Loucy (cell line): ENCODE measurements at regions not wholly inside any gene's neighbourhood (a gene's known extent, or its start where the extent isn't known, plus 50 kb on each side); places are given as distances from the start of the nearest gene placed in this dataset.

Experiments used
- EZH2phosphoT487 ChIP-seq: fragments of 200-600 bp; IDR thresholded peaks from 2 replicates; pipeline ENCODE4 v1.6.1; 2018; ENCODE audit warnings: antibody characterized with exemption, mild to moderate bottlenecking, moderate library complexity, borderline replicate concordance
- TF ChIP-seq, protein P1 (sequence below): fragments of 200-600 bp; sonication (generic); conservative IDR thresholded peaks from 2 replicates; pipeline ENCODE4 v1.5.1; 2014; ENCODE audit warnings: mild to moderate bottlenecking, antibody characterized with exemption, low read length

DNA sequence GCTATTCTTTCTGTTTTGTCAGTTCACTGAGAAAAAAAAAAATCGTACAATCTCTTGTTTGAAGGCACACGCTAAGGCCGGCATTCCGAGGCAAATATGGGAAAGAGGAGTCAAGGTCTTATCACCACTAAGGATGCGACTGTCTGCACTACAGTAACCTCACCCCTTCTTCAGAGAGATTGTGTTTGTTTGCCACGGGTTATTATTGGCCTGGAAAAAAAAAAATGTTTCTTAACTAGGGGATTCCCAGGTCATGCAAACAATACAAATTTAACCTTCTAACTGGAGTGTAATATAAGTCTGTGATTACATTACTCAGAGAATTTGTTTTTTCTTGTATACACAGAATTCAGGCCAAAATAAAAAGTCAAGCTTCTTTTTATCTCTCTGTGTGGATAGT, 168.3 kb downstream of the TMA16 start:
- TF ChIP-seq, protein P1, sequence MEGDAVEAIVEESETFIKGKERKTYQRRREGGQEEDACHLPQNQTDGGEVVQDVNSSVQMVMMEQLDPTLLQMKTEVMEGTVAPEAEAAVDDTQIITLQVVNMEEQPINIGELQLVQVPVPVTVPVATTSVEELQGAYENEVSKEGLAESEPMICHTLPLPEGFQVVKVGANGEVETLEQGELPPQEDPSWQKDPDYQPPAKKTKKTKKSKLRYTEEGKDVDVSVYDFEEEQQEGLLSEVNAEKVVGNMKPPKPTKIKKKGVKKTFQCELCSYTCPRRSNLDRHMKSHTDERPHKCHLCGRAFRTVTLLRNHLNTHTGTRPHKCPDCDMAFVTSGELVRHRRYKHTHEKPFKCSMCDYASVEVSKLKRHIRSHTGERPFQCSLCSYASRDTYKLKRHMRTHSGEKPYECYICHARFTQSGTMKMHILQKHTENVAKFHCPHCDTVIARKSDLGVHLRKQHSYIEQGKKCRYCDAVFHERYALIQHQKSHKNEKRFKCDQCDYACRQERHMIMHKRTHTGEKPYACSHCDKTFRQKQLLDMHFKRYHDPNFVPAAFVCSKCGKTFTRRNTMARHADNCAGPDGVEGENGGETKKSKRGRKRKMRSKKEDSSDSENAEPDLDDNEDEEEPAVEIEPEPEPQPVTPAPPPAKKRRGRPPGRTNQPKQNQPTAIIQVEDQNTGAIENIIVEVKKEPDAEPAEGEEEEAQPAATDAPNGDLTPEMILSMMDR = no peak
- TF ChIP-seq EZH2phosphoT487 = no peak
